Peyer's patch (tissue), 4 donors: ENCODE measurements at regions not wholly inside any gene's neighbourhood (a gene's known extent, or its start where the extent isn't known, plus 50 kb on each side); places are given as distances from the start of the nearest gene placed in this dataset.

ENCODE experiments used
- DNase-seq, 3 donors: peaks; one replicate each; pipeline ENCODE4 v3.0.0-alpha.2; 2017 to 2019
- H3K27ac ChIP-seq, 4 donors: fragments of 200-600 bp; sonication (generic); one replicate each; pipeline ENCODE4 v1.5.1; 2016 to 2019
- H3K27me3 ChIP-seq, 2 donors: fragments of 200-600 bp; sonication (generic); one replicate each; pipeline ENCODE4 v1.5.1; 2019
- H3K36me3 ChIP-seq, 3 donors: fragments of 200-600 bp; sonication (generic); one replicate each; pipeline ENCODE4 v1.5.1; 2016 to 2019
- H3K4me1 ChIP-seq, 4 donors: fragments of 200-600 bp; sonication (generic); one replicate each; pipeline ENCODE4 v1.5.1; 2016 to 2019
- H3K4me3 ChIP-seq, 4 donors: fragments of 200-600 bp; sonication (generic); 1 replicate in 3 of 4; 2 replicates in 1 of 4; pipeline ENCODE4 v1.5.1; 2016 to 2019; ENCODE audit warnings: mild to moderate bottlenecking in 1 of 4
- H3K9me3 ChIP-seq, 4 donors: fragments of 200-600 bp; sonication (generic); one replicate each; pipeline ENCODE4 v1.5.1; 2016 to 2019; ENCODE audit warnings: mild to moderate bottlenecking in 1 of 4
- CTCF ChIP-seq, 6 experiments: fragments of 450-650 bp in 4 of 6; fragments of 200-600 bp in 2 of 6; sonication (generic) in 1 of 6; IDR thresholded peaks; one replicate each; pipeline ENCODE4 v1.5.1; 2017 to 2019; ENCODE audit warnings: antibody characterized with exemption in 6 of 6, mild to moderate bottlenecking in 3 of 6, moderate library complexity in 1 of 6
- POLR2A ChIP-seq, 2 donors: fragments of 450-650 bp; IDR thresholded peaks; one replicate each; pipeline ENCODE4 v1.5.1; 2017; ENCODE audit warnings: antibody characterized with exemption in 2 of 2, mild to moderate bottlenecking in 2 of 2, moderate library complexity in 2 of 2

GRCh38 chr22:47539374-47539773, 776.9 kb downstream of the TBC1D22A start:
- no peak overlapping the region for H3K4me3 ChIP-seq
- no peaks in the 10 kb centered on the region for H3K9me3 ChIP-seq
- no peak overlapping the region for H3K27ac ChIP-seq
- TF ChIP-seq POLR2A (IDR thresholded peaks at IDR 0.05) = no peak
- TF ChIP-seq CTCF (IDR thresholded peaks at IDR 0.05) = no peak
- H3K27me3 ChIP-seq = no peaks in the 10 kb centered on the region
- no peaks in the 10 kb centered on the region for H3K36me3 ChIP-seq
- DNase-seq = no peak
- H3K4me1 ChIP-seq = no peaks in the 10 kb centered on the region

- H3K4me1 ChIP-seq = no peaks in the 10 kb centered on the region
- H3K27ac ChIP-seq = no peak overlapping the region
- no peak for DNase-seq
- no peaks in the 10 kb centered on the region for H3K27me3 ChIP-seq
- TF ChIP-seq CTCF (IDR thresholded peaks at IDR 0.05) = no peak
- TF ChIP-seq POLR2A (IDR thresholded peaks at IDR 0.05) = no peak
- H3K36me3 ChIP-seq = no peaks in the 10 kb centered on the region
- no peak overlapping the region for H3K4me3 ChIP-seq
- H3K9me3 ChIP-seq = no peaks in the 10 kb centered on the region
These were observed 773.2 kb downstream of the TBC1D22A start for GRCh38 chr22:47535681-47536080.

- peak overlapping the region in 1 of 4 donors; percentile 54 for H3K27ac ChIP-seq
- TF ChIP-seq POLR2A (IDR thresholded peaks at IDR 0.05) = no peak
- no peak for TF ChIP-seq CTCF (IDR thresholded peaks at IDR 0.05)
- no peaks in the 10 kb centered on the region for H3K27me3 ChIP-seq
- H3K36me3 ChIP-seq = no peaks in the 10 kb centered on the region
- no peak overlapping the region for H3K4me3 ChIP-seq
- no peak for DNase-seq
- H3K9me3 ChIP-seq = no peaks in the 10 kb centered on the region
- H3K4me1 ChIP-seq = no peaks in the 10 kb centered on the region
These were observed 772.5 kb downstream of the TBC1D22A start for GRCh38 chr22:47534804-47535410.

GRCh38 chr22:47533961-47534803, 771.7 kb downstream of the TBC1D22A start:
- DNase-seq = no peak
- TF ChIP-seq CTCF (IDR thresholded peaks at IDR 0.05) (no peak), POLR2A (IDR thresholded peaks at IDR 0.05) (no peak)
- Histone ChIP-seq H3K27ac (peak overlapping the region in 1 of 4 donors; percentile 54), H3K27me3 (no peaks in the 10 kb centered on the region), H3K4me1 (no peaks in the 10 kb centered on the region), H3K36me3 (no peaks in the 10 kb centered on the region), H3K4me3 (no peak overlapping the region), H3K9me3 (no peaks in the 10 kb centered on the region)

- Histone ChIP-seq H3K27ac (no peak overlapping the region), H3K4me3 (no peak overlapping the region), H3K9me3 (no peaks in the 10 kb centered on the region), H3K36me3 (no peaks in the 10 kb centered on the region), H3K4me1 (no peaks in the 10 kb centered on the region), H3K27me3 (no peaks in the 10 kb centered on the region)
- TF ChIP-seq POLR2A (IDR thresholded peaks at IDR 0.05) = no peak
- no peak for TF ChIP-seq CTCF (IDR thresholded peaks at IDR 0.05)
- no peak for DNase-seq
These were observed 754.6 kb downstream of the TBC1D22A start for GRCh38 chr22:47517062-47517461.
